Endodermal cell (in vitro differentiated cells): ENCODE measurements at regions not wholly inside any gene's neighbourhood (a gene's known extent, or its start where the extent isn't known, plus 50 kb on each side); places are given as distances from the start of the nearest gene placed in this dataset.

Experiments used
- DNase-seq: peaks from one replicate; pipeline ENCODE4 v3.0.0-alpha.2; 2017
- H3K27ac ChIP-seq: 2 replicates; pipeline ENCODE4 v1.5.1; 2013; ENCODE audit warnings: mild to moderate bottlenecking, low read depth, low read length, moderate library complexity
- H3K27me3 ChIP-seq: 2 replicates; pipeline ENCODE4 v1.6.1; 2013; ENCODE audit warnings: mild to moderate bottlenecking, low read length, moderate library complexity; ENCODE audit not compliant: insufficient read depth, control insufficient read depth, poor library complexity, severe bottlenecking
- H3K36me3 ChIP-seq: 2 replicates; pipeline ENCODE4 v1.7.0; 2013; ENCODE audit warnings: mild to moderate bottlenecking, low read length, moderate library complexity; ENCODE audit not compliant: control insufficient read depth, insufficient read depth
- H3K4me1 ChIP-seq: one replicate; pipeline ENCODE4 v1.7.0; 2013; ENCODE audit warnings: low read length; ENCODE audit not compliant: control insufficient read depth, insufficient read depth
- H3K4me3 ChIP-seq: 2 replicates; pipeline ENCODE4 v1.5.1; 2013; ENCODE audit warnings: mild to moderate bottlenecking, low read length, moderate library complexity
- H3K9ac ChIP-seq: 2 replicates; pipeline ENCODE4 v1.6.1; 2013; ENCODE audit warnings: mild to moderate bottlenecking, low read length, moderate library complexity; ENCODE audit not compliant: poor library complexity, severe bottlenecking; ENCODE audit errors: extremely low read depth
- H3K9me3 ChIP-seq: 2 replicates; pipeline ENCODE4 v1.6.1; 2013; ENCODE audit warnings: mild to moderate bottlenecking, low read length, moderate library complexity; ENCODE audit not compliant: control insufficient read depth
- H3K27ac Mint-ChIP-seq: 2 replicates; pipeline ENCODE4 v1.8.0; 2020; ENCODE audit warnings: mixed read lengths
- H3K27me3 Mint-ChIP-seq: 2 replicates; pipeline ENCODE4 v1.8.0; 2021; ENCODE audit warnings: mild to moderate bottlenecking, mixed read lengths; ENCODE audit not compliant: insufficient read depth
- H3K36me3 Mint-ChIP-seq: 2 replicates; pipeline ENCODE4 v1.8.0; 2020; ENCODE audit warnings: low read depth, mixed read lengths
- H3K4me1 Mint-ChIP-seq: 2 replicates; pipeline ENCODE4 v1.8.0; 2020; ENCODE audit warnings: mixed read lengths
- H3K4me3 Mint-ChIP-seq: 2 replicates; pipeline ENCODE4 v1.8.0; 2020; ENCODE audit warnings: mild to moderate bottlenecking, moderate library complexity, mixed read lengths
- H3K9me3 Mint-ChIP-seq: 2 replicates; pipeline ENCODE4 v1.8.0; 2020; ENCODE audit warnings: mild to moderate bottlenecking, mixed read lengths
- WGBS, 2 experiments: methylation state at CpG; one replicate each; pipeline versions ENCODE4 v1.1.5 to v1.1.7; 2013; ENCODE audit warnings: missing lambda C conversion rate in 2 of 2, mixed read lengths in 1 of 2; ENCODE audit not compliant: insufficient coverage in 1 of 2, insufficient read length in 1 of 2; 5-methylcytosine and 5-hydroxymethylcytosine counted together
- TF ChIP-seq, protein P1 (sequence below): fragments of 200-600 bp; sonication (generic); conservative IDR thresholded peaks from 2 replicates; pipeline ENCODE4 v1.5.0; 2021; ENCODE audit warnings: antibody characterized with exemption, mild to moderate bottlenecking

DNA sequence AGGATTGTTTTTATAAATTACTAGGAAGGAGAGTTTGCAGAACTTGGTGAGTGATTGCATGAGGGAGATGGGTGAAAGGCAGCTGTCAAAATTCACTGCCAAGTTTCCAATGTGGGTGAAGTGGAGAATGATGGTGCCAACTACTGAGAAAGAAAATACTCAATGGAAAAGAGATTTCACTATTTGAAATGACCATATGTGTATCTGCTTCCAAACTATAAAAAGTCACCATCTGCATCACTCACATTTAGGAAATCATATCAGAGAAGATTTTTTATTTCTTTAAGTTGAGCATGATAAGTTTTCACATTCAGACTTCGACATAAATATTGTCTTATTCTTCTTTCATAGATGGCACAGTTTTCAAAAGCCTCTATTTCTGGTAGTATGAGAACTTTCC, 570.0 kb upstream of the DSEL start:
- no peaks in the 10 kb centered on the region for H3K27me3 ChIP-seq
- WGBS, 2 experiments, result 67% methylated on average over 1 of the region's 1 CpG; no CpG with 5 or more reads in 1 of the 2 experiments
- Mint-ChIP-seq H3K4me1 (no peaks in the 10 kb centered on the region), H3K27ac (no peak overlapping the region), H3K36me3 (no peaks in the 10 kb centered on the region), H3K4me3 (no peak overlapping the region), H3K27me3 (no peaks in the 10 kb centered on the region), H3K9me3 (no peaks in the 10 kb centered on the region)
- no peaks in the 10 kb centered on the region for H3K9me3 ChIP-seq
- TF ChIP-seq, protein P1, sequence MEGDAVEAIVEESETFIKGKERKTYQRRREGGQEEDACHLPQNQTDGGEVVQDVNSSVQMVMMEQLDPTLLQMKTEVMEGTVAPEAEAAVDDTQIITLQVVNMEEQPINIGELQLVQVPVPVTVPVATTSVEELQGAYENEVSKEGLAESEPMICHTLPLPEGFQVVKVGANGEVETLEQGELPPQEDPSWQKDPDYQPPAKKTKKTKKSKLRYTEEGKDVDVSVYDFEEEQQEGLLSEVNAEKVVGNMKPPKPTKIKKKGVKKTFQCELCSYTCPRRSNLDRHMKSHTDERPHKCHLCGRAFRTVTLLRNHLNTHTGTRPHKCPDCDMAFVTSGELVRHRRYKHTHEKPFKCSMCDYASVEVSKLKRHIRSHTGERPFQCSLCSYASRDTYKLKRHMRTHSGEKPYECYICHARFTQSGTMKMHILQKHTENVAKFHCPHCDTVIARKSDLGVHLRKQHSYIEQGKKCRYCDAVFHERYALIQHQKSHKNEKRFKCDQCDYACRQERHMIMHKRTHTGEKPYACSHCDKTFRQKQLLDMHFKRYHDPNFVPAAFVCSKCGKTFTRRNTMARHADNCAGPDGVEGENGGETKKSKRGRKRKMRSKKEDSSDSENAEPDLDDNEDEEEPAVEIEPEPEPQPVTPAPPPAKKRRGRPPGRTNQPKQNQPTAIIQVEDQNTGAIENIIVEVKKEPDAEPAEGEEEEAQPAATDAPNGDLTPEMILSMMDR, result no peak
- H3K27ac ChIP-seq, result no peak overlapping the region
- no peak for DNase-seq
- no peak overlapping the region for H3K9ac ChIP-seq
- no peaks in the 10 kb centered on the region for H3K4me1 ChIP-seq
- no peaks in the 10 kb centered on the region for H3K36me3 ChIP-seq
- no peak overlapping the region for H3K4me3 ChIP-seq

GRCh38 chr18:68085251-68085650, 568.7 kb upstream of the DSEL start:
- Mint-ChIP-seq H3K9me3 (no peaks in the 10 kb centered on the region), H3K4me1 (no peaks in the 10 kb centered on the region), H3K36me3 (no peaks in the 10 kb centered on the region), H3K27ac (no peak overlapping the region), H3K27me3 (no peaks in the 10 kb centered on the region), H3K4me3 (no peak overlapping the region)
- no peak for DNase-seq
- Histone ChIP-seq H3K36me3 (no peaks in the 10 kb centered on the region), H3K4me3 (no peak overlapping the region), H3K4me1 (no peaks in the 10 kb centered on the region), H3K27me3 (no peaks in the 10 kb centered on the region), H3K9me3 (no peaks in the 10 kb centered on the region), H3K9ac (no peak overlapping the region), H3K27ac (no peak overlapping the region)
- 57% methylated on average over 1 of the region's 2 CpGs; no CpG with 5 or more reads in 1 of the 2 experiments for WGBS, 2 experiments
- TF ChIP-seq, protein P1, result no peak

DNA sequence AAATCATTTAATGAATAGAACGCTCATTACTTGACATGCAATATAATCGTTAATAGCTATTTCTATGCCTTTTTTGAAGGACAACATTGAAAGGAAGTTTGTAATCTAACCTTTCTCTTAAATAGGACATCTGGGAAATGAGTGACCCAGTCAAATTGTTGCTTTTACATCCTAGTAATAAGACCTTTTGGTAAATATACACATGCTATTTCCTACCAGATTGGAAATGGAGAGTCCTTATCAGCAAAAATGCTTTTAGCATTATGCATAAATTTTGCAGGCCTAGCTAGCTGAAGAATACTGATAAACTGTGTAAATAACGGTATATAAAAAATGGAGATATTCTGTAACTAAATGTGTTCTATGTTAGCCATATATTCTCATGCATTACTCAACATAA, 567.3 kb upstream of the DSEL start:
- TF ChIP-seq, protein P1, result no peak
- no peaks in the 10 kb centered on the region for H3K27me3 ChIP-seq
- H3K36me3 Mint-ChIP-seq, result no peaks in the 10 kb centered on the region
- H3K27me3 Mint-ChIP-seq, result no peaks in the 10 kb centered on the region
- H3K4me3 Mint-ChIP-seq, result no peak overlapping the region
- no peaks in the 10 kb centered on the region for H3K36me3 ChIP-seq
- no peaks in the 10 kb centered on the region for H3K4me1 ChIP-seq
- WGBS, 2 experiments, result 88 to 96% methylated on average over 2 to 3 of the region's 3 CpGs
- no peaks in the 10 kb centered on the region for H3K4me1 Mint-ChIP-seq
- no peak for DNase-seq
- no peaks in the 10 kb centered on the region for H3K9me3 ChIP-seq
- H3K27ac Mint-ChIP-seq, result no peak overlapping the region
- H3K27ac ChIP-seq, result no peak overlapping the region
- no peak overlapping the region for H3K4me3 ChIP-seq
- no peak overlapping the region for H3K9ac ChIP-seq
- no peaks in the 10 kb centered on the region for H3K9me3 Mint-ChIP-seq
